Neuronal stem cell (in vitro differentiated cells): ENCODE measurements at regions not wholly inside any gene's neighbourhood (a gene's known extent, or its start where the extent isn't known, plus 50 kb on each side); places are given as distances from the start of the nearest gene placed in this dataset.

ENCODE experiments used
- DNase-seq: peaks from one replicate; pipeline ENCODE4 v3.0.0-alpha.2; 2013; ENCODE audit warnings: low spot score
- H2AFZ ChIP-seq: one replicate; pipeline ENCODE4 v1.6.1; 2013; ENCODE audit warnings: mild to moderate bottlenecking, low read length, inconsistent platforms
- H2AK5ac ChIP-seq: 2 replicates; pipeline ENCODE4 v1.6.1; 2013; ENCODE audit warnings: low read depth, mild to moderate bottlenecking, inconsistent platforms, low read length, moderate library complexity, mixed read lengths
- H2BK120ac ChIP-seq: 2 replicates; pipeline ENCODE4 v1.6.1; 2013; ENCODE audit warnings: low read depth, mild to moderate bottlenecking, inconsistent platforms, low read length, moderate library complexity, mixed read lengths
- H2BK12ac ChIP-seq: one replicate; pipeline ENCODE4 v1.6.1; 2013; ENCODE audit warnings: low read length, inconsistent platforms
- H2BK15ac ChIP-seq: 2 replicates; pipeline ENCODE4 v1.6.1; 2013; ENCODE audit warnings: mild to moderate bottlenecking, low read length, inconsistent platforms, mixed read lengths
- H2BK5ac ChIP-seq: one replicate; pipeline ENCODE4 v1.6.1; 2013; ENCODE audit warnings: inconsistent platforms, mild to moderate bottlenecking, low read length, moderate library complexity
- H3K14ac ChIP-seq: one replicate; pipeline ENCODE4 v1.6.1; 2013; ENCODE audit warnings: low read length, inconsistent platforms
- H3K18ac ChIP-seq: 2 replicates; pipeline ENCODE4 v1.6.1; 2013; ENCODE audit warnings: low read length, inconsistent platforms
- H3K23ac ChIP-seq: 2 replicates; pipeline ENCODE4 v1.6.1; 2013; ENCODE audit warnings: low read depth, mild to moderate bottlenecking, mixed read lengths, low read length, inconsistent platforms; ENCODE audit not compliant: poor library complexity
- H3K27ac ChIP-seq: replicated peaks from 3 replicates; pipeline ENCODE4 v1.5.1; 2013; ENCODE audit warnings: low read length, inconsistent platforms
- H3K27me3 ChIP-seq, 3 experiments: 2 replicates each; pipeline ENCODE4 v1.6.1; 2013; ENCODE audit warnings: low read length in 3 of 3, mild to moderate bottlenecking in 2 of 3, inconsistent platforms in 1 of 3, low read depth in 1 of 3, mixed read lengths in 1 of 3, moderate library complexity in 1 of 3; ENCODE audit not compliant: control insufficient read depth in 3 of 3, insufficient read depth in 3 of 3
- H3K36me3 ChIP-seq, 2 donors: replicated peaks in 1 of 2; 2 replicates each; pipeline ENCODE4 v1.6.1; 2013; ENCODE audit warnings: low read length in 2 of 2; ENCODE audit not compliant: control insufficient read depth in 2 of 2, insufficient read depth in 2 of 2
- H3K4ac ChIP-seq: 2 replicates; pipeline ENCODE4 v1.6.1; 2013; ENCODE audit warnings: inconsistent platforms, mild to moderate bottlenecking, low read length, moderate library complexity
- H3K4me1 ChIP-seq, 2 donors: 1 replicate in 1 of 2; 2 replicates in 1 of 2; pipeline ENCODE4 v1.6.1; 2013; ENCODE audit warnings: low read length in 2 of 2, low read depth in 1 of 2; ENCODE audit not compliant: control insufficient read depth in 2 of 2, insufficient read depth in 1 of 2
- H3K4me2 ChIP-seq: one replicate; pipeline ENCODE4 v1.6.1; 2013; ENCODE audit warnings: mild to moderate bottlenecking, low read length, inconsistent platforms; ENCODE audit not compliant: insufficient read depth, poor library complexity, severe bottlenecking
- H3K4me3 ChIP-seq, 2 donors: 2 replicates each; pipeline ENCODE4 v1.5.1; 2013; ENCODE audit warnings: low read length in 2 of 2, mild to moderate bottlenecking in 2 of 2, inconsistent platforms in 1 of 2, moderate library complexity in 1 of 2
- H3K79me1 ChIP-seq: one replicate; pipeline ENCODE4 v1.6.1; 2013; ENCODE audit warnings: low read depth, mild to moderate bottlenecking, inconsistent platforms, low read length, moderate library complexity
- H3K9ac ChIP-seq: one replicate; pipeline ENCODE4 v1.6.1; 2013; ENCODE audit warnings: mild to moderate bottlenecking, low read depth, low read length, inconsistent platforms; ENCODE audit not compliant: poor library complexity
- H3K9me3 ChIP-seq, 2 donors: replicated peaks in 1 of 2; 2 replicates each; pipeline versions ENCODE3 to v1.6.1; 2013; ENCODE audit warnings: low read length in 2 of 2, mild to moderate bottlenecking in 2 of 2, inconsistent platforms in 1 of 2, low read depth in 1 of 2, mixed read lengths in 1 of 2, moderate library complexity in 1 of 2; ENCODE audit not compliant: control insufficient read depth in 2 of 2, insufficient read depth in 1 of 2
- H4K8ac ChIP-seq: one replicate; pipeline ENCODE4 v1.6.1; 2013; ENCODE audit warnings: low read depth, mild to moderate bottlenecking, inconsistent platforms, low read length, moderate library complexity
- H4K91ac ChIP-seq: one replicate; pipeline ENCODE4 v1.6.1; 2013; ENCODE audit warnings: low read length, low read depth, mild to moderate bottlenecking, inconsistent platforms; ENCODE audit not compliant: poor library complexity
- WGBS, 2 donors: extraction: QIAGEN DNeasy Blood & Tissue Kit; methylation state at CpG; one replicate each; pipeline ENCODE4 v1.1.7; 2013; ENCODE audit warnings: missing lambda C conversion rate in 2 of 2, mixed read lengths in 1 of 2; ENCODE audit not compliant: insufficient read length in 2 of 2, insufficient replicate concordance in 1 of 2; ENCODE audit errors: extremely low coverage in 2 of 2; 5-methylcytosine and 5-hydroxymethylcytosine counted together

- Histone ChIP-seq H3K79me1 (no peaks in the 10 kb centered on the region), H4K8ac (no peak overlapping the region), H3K27me3 (no peaks in the 10 kb centered on the region), H3K9ac (no peak overlapping the region), H3K4me1 (no peaks in the 10 kb centered on the region), H2AK5ac (no peak overlapping the region), H2BK12ac (no peak overlapping the region), H3K9me3 (no peaks in the 10 kb centered on the region), H2BK120ac (no peak overlapping the region), H2BK5ac (no peak overlapping the region), H3K4me2 (no peak overlapping the region), H4K91ac (no peak overlapping the region), H3K4me3 (no peak overlapping the region), H3K23ac (no peak overlapping the region), H2BK15ac (no peak overlapping the region), H3K36me3 (no peaks in the 10 kb centered on the region), H2AFZ (no peak overlapping the region), H3K4ac (no peak overlapping the region), H3K27ac (no peak overlapping the region), H3K18ac (no peak overlapping the region), H3K14ac (no peak overlapping the region)
- DNase-seq, result no peak
- WGBS, 2 donors, result no CpG with 5 or more reads among the region's 5 CpGs
Measured at GRCh38 chr12:25364529-25365339, 114.0 kb upstream of the KRAS start.

- no peak for DNase-seq
- H3K9me3 ChIP-seq, result no peaks in the 10 kb centered on the region
- H4K8ac ChIP-seq, result no peak overlapping the region
- no peak overlapping the region for H2AFZ ChIP-seq
- H3K79me1 ChIP-seq, result no peaks in the 10 kb centered on the region
- H3K4me1 ChIP-seq, result no peaks in the 10 kb centered on the region
- H3K27ac ChIP-seq, result no peak overlapping the region
- no peak overlapping the region for H2BK5ac ChIP-seq
- H3K36me3 ChIP-seq, result no peaks in the 10 kb centered on the region
- no peaks in the 10 kb centered on the region for H3K27me3 ChIP-seq
- H3K4ac ChIP-seq, result no peak overlapping the region
- no peak overlapping the region for H3K14ac ChIP-seq
- H4K91ac ChIP-seq, result no peak overlapping the region
- no peak overlapping the region for H2AK5ac ChIP-seq
- no peak overlapping the region for H2BK12ac ChIP-seq
- no peak overlapping the region for H3K9ac ChIP-seq
- H3K4me3 ChIP-seq, result no peak overlapping the region
- H3K23ac ChIP-seq, result no peak overlapping the region
- no peak overlapping the region for H2BK120ac ChIP-seq
- no peak overlapping the region for H2BK15ac ChIP-seq
- no peak overlapping the region for H3K4me2 ChIP-seq
- WGBS, 2 donors, result no CpG with 5 or more reads among the region's 4 CpGs
- no peak overlapping the region for H3K18ac ChIP-seq
Measured at GRCh38 chr12:25362646-25363045, 111.9 kb upstream of the KRAS start.

DNA sequence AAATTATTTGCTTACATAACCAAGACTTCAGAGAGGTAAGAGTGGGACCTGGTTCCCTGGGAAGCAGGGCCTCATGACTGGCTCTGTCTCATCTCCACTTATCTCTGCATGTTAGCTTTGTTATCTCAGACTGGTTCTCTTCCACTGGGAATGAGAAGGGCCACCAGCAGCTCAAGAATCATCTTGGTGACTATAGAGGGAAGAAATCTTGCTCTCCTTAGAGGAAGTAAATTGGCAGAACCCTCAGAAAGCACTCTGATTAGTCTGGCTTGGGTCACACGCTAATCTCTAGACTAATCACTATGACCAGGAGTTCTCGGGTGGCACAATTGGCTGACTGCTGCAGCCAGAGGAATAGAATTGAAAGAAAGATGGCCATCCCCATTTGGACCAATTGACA, 110.8 kb upstream of the KRAS start:
- WGBS, 2 donors, result no CpG with 5 or more reads among the region's 2 CpGs
- no peaks in the 10 kb centered on the region for H3K4me1 ChIP-seq
- no peak for DNase-seq

GRCh38 chr12:25357595-25357994, 106.9 kb upstream of the KRAS start:
- Histone ChIP-seq H2AK5ac (no peak overlapping the region), H3K9me3 (no peaks in the 10 kb centered on the region), H3K4me1 (no peaks in the 10 kb centered on the region), H3K14ac (no peak overlapping the region), H3K79me1 (no peaks in the 10 kb centered on the region), H2BK120ac (no peak overlapping the region), H2BK12ac (no peak overlapping the region), H3K36me3 (no peaks in the 10 kb centered on the region), H3K9ac (no peak overlapping the region), H3K4ac (no peak overlapping the region), H3K4me2 (no peak overlapping the region), H2AFZ (no peak overlapping the region), H3K23ac (no peak overlapping the region), H3K18ac (no peak overlapping the region), H2BK5ac (no peak overlapping the region), H2BK15ac (no peak overlapping the region), H4K8ac (no peak overlapping the region), H3K27ac (no peak overlapping the region), H4K91ac (no peak overlapping the region), H3K4me3 (no peak overlapping the region), H3K27me3 (no peaks in the 10 kb centered on the region)
- DNase-seq, result no peak
- WGBS, 2 donors, result no CpG with 5 or more reads among the region's 2 CpGs

More for the DNA sequence above, 110.8 kb upstream of the KRAS start:
- Histone ChIP-seq H3K4me3 (no peak overlapping the region), H3K4ac (no peak overlapping the region), H3K23ac (no peak overlapping the region), H2BK12ac (no peak overlapping the region), H4K91ac (no peak overlapping the region), H3K9ac (no peak overlapping the region), H3K9me3 (no peaks in the 10 kb centered on the region), H3K4me2 (no peak overlapping the region), H2AK5ac (no peak overlapping the region), H4K8ac (no peak overlapping the region), H2BK5ac (no peak overlapping the region), H3K14ac (no peak overlapping the region), H2AFZ (no peak overlapping the region), H3K18ac (no peak overlapping the region), H3K79me1 (no peaks in the 10 kb centered on the region), H3K27me3 (no peaks in the 10 kb centered on the region), H2BK15ac (no peak overlapping the region), H3K27ac (no peak overlapping the region), H3K36me3 (no peaks in the 10 kb centered on the region), H2BK120ac (no peak overlapping the region)
